ENCODE measurements at regions not wholly inside any gene's neighbourhood (a gene's known extent, or its start where the extent isn't known, plus 50 kb on each side); places are given as distances from the start of the nearest gene placed in this dataset.

- H3K9me3 ChIP-seq = 0 out of 2 replicates have a peak, but pooled peaks cover 7% of the 10 kb centered on the region
- no peaks in the 10 kb centered on the region for H3K27me3 ChIP-seq
- H4K20me1 ChIP-seq = no peaks in the 10 kb centered on the region
- no peak overlapping the region for H3K4me3 ChIP-seq
- no peak overlapping the region for H3K9ac ChIP-seq
- no peaks in the 10 kb centered on the region for H3K36me3 ChIP-seq
- H3K27ac ChIP-seq = no peak overlapping the region
- no peak for TF ChIP-seq Cebpa-rat (IDR thresholded peaks at IDR 0.05)
- no peak overlapping the region for H3K4me2 ChIP-seq
- H3K4me1 ChIP-seq = no peaks in the 10 kb centered on the region
Measured at GRCh38 chr10:121232494-121232893, 365.8 kb downstream of the FGFR2 start.

GRCh38 chr10:121235692-121236091 is 362.6 kb downstream of the FGFR2 start:
- no peak overlapping the region for H3K27ac ChIP-seq
- H4K20me1 ChIP-seq = no peaks in the 10 kb centered on the region
- H3K9me3 ChIP-seq = 0 out of 2 replicates have a peak, but pooled peaks cover 7% of the 10 kb centered on the region
- no peaks in the 10 kb centered on the region for H3K36me3 ChIP-seq
- H3K4me2 ChIP-seq = no peak overlapping the region
- peaks cover 12% of the 10 kb centered on the region for H3K4me1 ChIP-seq
- H3K9ac ChIP-seq = no peak overlapping the region
- TF ChIP-seq Cebpa-rat (IDR thresholded peaks at IDR 0.05) = no peak
- no peaks in the 10 kb centered on the region for H3K27me3 ChIP-seq
- no peak overlapping the region for H3K4me3 ChIP-seq

- Histone ChIP-seq H3K27ac (no peak overlapping the region), H3K9me3 (0 out of 2 replicates have a peak, but pooled peaks cover 7% of the 10 kb centered on the region), H3K4me2 (no peak overlapping the region), H3K27me3 (no peaks in the 10 kb centered on the region), H4K20me1 (no peaks in the 10 kb centered on the region), H3K4me3 (no peak overlapping the region), H3K4me1 (peaks cover 16% of the 10 kb centered on the region), H3K9ac (no peak overlapping the region), H3K36me3 (no peaks in the 10 kb centered on the region)
- TF ChIP-seq Cebpa-rat (IDR thresholded peaks at IDR 0.05) = no peak
Measured at GRCh38 chr10:121236621-121237020, 361.6 kb downstream of the FGFR2 start.

DNA sequence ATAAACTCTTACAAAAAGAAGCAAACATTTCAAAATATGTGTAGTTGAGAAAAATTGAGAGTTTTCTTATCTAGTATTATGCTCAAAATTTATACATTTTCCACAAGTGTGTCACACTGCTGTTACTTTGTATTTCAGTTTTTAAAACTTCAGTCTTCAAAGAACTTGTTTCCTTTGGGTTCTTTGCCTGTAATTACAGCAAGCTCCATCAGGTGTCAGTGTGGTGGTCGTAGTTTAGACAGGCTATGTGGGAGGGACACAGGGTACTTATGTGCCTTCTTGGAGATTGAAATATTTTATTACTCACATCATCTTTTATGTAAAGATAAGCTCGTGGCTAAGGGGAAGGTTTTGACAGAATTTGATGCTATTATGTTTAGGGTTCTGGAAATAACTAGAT is 360.5 kb downstream of the FGFR2 start:
- 0 out of 2 replicates have a peak, but pooled peaks cover 7% of the 10 kb centered on the region for H3K9me3 ChIP-seq
- H4K20me1 ChIP-seq = no peaks in the 10 kb centered on the region
- no peak overlapping the region for H3K9ac ChIP-seq
- peaks cover 20% of the 10 kb centered on the region for H3K4me1 ChIP-seq
- no peak overlapping the region for H3K27ac ChIP-seq
- no peak overlapping the region for H3K4me2 ChIP-seq
- H3K36me3 ChIP-seq = no peaks in the 10 kb centered on the region
- H3K27me3 ChIP-seq = no peaks in the 10 kb centered on the region
- H3K4me3 ChIP-seq = no peak overlapping the region
- no peak for TF ChIP-seq Cebpa-rat (IDR thresholded peaks at IDR 0.05)

DNA sequence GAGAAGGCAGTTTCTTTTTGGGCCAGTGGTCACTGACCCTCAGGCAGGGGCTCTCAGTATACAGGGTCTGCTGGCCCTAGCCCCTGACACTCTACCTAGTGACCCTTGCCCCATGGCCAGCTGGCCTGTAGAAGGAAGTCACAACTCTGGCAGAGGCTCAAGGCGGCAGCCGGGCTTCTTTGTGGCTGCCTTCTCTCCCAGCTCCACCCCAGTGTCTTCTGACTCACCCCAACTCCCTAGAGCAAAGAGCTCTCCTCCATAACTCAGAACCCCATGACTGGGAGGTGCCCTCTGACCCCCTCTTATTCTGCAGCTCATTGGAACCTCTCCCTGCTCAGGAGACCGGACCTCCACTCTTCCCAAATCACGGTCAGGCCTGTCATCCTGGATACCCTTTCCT is 358.2 kb downstream of the FGFR2 start:
- H3K27me3 ChIP-seq = no peaks in the 10 kb centered on the region
- peak overlapping the region; percentile 19 for H3K4me2 ChIP-seq
- no peak overlapping the region for H3K27ac ChIP-seq
- H4K20me1 ChIP-seq = no peaks in the 10 kb centered on the region
- peaks cover 43% of the 10 kb centered on the region for H3K4me1 ChIP-seq
- H3K4me3 ChIP-seq = no peak overlapping the region
- 0 out of 2 replicates have a peak, but pooled peaks cover 7% of the 10 kb centered on the region for H3K9me3 ChIP-seq
- H3K36me3 ChIP-seq = no peaks in the 10 kb centered on the region
- TF ChIP-seq Cebpa-rat (IDR thresholded peaks at IDR 0.05) = no peak
- H3K9ac ChIP-seq = no peak overlapping the region

DNA sequence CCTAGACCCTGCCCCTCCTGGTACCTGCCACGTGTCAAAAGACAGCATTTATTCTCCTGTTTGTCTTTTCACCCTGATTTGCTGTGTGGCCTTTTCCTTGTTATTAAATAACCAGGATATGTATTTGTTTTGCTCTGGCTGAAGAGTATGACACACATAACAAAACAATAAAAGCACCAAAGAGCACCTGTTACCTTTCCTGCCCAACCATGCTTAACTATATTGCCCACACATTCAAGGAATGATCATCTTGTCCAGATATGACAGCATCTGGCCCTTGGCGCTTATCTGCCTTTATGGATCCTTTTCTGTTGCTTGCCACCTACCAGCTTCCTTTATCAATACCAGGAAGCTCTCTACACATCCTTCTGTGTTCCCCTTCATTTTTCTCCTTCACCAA is 357.7 kb downstream of the FGFR2 start:
- Histone ChIP-seq H3K27me3 (no peaks in the 10 kb centered on the region), H3K4me3 (no peak overlapping the region), H3K9me3 (0 out of 2 replicates have a peak, but pooled peaks cover 4% of the 10 kb centered on the region), H3K36me3 (no peaks in the 10 kb centered on the region), H3K9ac (no peak overlapping the region), H3K4me2 (peak overlapping the region; percentile 19; the same call in 1 of the 2 replicates), H3K4me1 (peaks cover 48% of the 10 kb centered on the region), H3K27ac (no peak overlapping the region), H4K20me1 (no peaks in the 10 kb centered on the region)
- no peak for TF ChIP-seq Cebpa-rat (IDR thresholded peaks at IDR 0.05)

DNA sequence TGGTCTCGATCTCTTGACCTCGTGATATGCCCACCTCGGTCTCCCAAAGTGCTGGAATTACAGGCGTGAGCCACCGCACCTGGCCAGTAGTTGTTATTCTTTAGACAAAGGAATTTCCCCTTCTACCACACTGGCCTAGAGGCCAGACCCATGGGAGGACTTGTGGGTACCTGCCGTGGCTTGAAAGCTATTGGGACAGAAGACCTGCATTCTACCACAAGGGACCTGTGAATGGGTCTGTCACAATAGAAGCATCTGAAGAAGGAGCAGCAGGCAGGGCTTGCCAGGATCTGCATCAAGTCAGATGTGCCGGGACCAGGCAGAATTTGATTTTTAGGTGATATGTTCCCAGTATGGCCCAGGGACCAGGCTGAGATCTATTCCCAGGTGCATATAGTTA is 356.9 kb downstream of the FGFR2 start:
- no peak overlapping the region for H3K27ac ChIP-seq
- no peak overlapping the region for H3K4me2 ChIP-seq
- TF ChIP-seq Cebpa-rat (IDR thresholded peaks at IDR 0.05) = no peak

GRCh38 chr10:121242741-121243608 is 355.3 kb downstream of the FGFR2 start:
- Histone ChIP-seq H4K20me1 (no peaks in the 10 kb centered on the region), H3K4me3 (no peak overlapping the region), H3K9me3 (no peaks in the 10 kb centered on the region), H3K36me3 (no peaks in the 10 kb centered on the region), H3K9ac (no peak overlapping the region), H3K4me1 (peaks cover 54% of the 10 kb centered on the region), H3K27me3 (no peaks in the 10 kb centered on the region), H3K27ac (no peak overlapping the region), H3K4me2 (peak overlapping the region; percentile 58)
- TF ChIP-seq Cebpa-rat (IDR thresholded peaks at IDR 0.05) = no peak

More for the DNA sequence above, 356.9 kb downstream of the FGFR2 start:
- H4K20me1 ChIP-seq = no peaks in the 10 kb centered on the region
- H3K4me3 ChIP-seq = no peak overlapping the region
- no peaks in the 10 kb centered on the region for H3K9me3 ChIP-seq
- no peaks in the 10 kb centered on the region for H3K36me3 ChIP-seq
- peaks cover 54% of the 10 kb centered on the region for H3K4me1 ChIP-seq
- H3K27me3 ChIP-seq = no peaks in the 10 kb centered on the region
- H3K9ac ChIP-seq = no peak overlapping the region

DNA sequence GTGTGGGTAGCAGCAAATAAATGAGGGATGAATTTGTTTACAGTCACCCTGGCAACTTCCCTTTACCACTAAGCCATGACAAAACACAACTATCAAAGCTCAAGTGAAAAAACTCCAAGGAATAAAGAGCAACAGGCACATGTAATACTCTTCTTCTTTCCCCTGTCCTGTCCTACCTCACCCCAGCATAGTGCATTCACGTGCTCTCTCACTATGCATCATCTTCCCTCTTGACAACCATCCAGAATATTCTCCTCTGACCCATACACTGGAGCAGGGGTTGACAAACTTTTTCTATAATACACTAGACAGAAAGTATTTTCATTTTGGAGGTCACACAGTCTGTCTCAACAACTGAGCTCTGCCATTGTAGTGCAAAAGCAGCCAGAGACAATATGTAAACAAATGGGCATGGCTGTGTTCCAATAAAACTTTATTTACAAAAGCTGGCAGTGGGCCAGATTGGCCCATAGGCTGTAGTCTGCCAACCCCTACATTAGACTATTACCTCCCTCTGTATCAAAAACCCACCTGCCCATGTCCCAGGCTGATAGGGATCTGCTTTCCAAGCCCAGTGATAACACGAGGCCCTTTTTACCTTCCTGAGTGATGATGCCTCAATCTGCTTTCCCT is 354.5 kb downstream of the FGFR2 start:
- no peaks in the 10 kb centered on the region for H4K20me1 ChIP-seq
- peaks cover 54% of the 10 kb centered on the region for H3K4me1 ChIP-seq
- H3K9ac ChIP-seq = no peak overlapping the region
- H3K4me2 ChIP-seq = peak overlapping the region; percentile 58
- H3K9me3 ChIP-seq = no peaks in the 10 kb centered on the region
- no peaks in the 10 kb centered on the region for H3K36me3 ChIP-seq
- no peak overlapping the region for H3K4me3 ChIP-seq
- no peaks in the 10 kb centered on the region for H3K27me3 ChIP-seq
- no peak for TF ChIP-seq Cebpa-rat (IDR thresholded peaks at IDR 0.05)
- H3K27ac ChIP-seq = no peak overlapping the region

DNA sequence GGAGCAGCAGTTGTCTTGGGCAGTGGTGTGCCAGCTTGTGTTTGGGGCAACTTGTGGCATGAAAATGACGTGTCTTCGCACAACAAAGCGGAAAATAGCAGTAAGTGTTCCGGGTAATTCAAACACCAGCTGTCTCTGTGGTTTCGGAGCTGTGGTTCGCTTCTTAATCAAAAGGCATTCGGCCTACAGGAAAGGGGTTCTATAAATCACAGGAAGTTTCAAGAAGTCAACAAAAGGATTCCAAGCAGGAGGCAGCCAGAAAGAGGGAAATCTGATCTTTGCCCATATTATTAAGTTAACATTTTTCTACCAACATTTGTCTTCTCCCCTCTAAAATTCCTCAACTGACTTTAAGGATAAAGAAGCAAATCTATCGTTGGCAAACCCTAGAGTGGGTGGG is 353.4 kb downstream of the FGFR2 start:
- Histone ChIP-seq H3K9ac (no peak overlapping the region), H3K27me3 (no peaks in the 10 kb centered on the region), H3K36me3 (no peaks in the 10 kb centered on the region), H4K20me1 (no peaks in the 10 kb centered on the region), H3K4me1 (peaks cover 48% of the 10 kb centered on the region), H3K4me2 (peak overlapping the region; percentile 40), H3K4me3 (no peak overlapping the region), H3K9me3 (no peaks in the 10 kb centered on the region), H3K27ac (no peak overlapping the region)
- TF ChIP-seq Cebpa-rat (IDR thresholded peaks at IDR 0.05) = no peak

All from BLaER1 (cell line).